GM21825 (cell line): ENCODE measurements at regions not wholly inside any gene's neighbourhood (a gene's known extent, or its start where the extent isn't known, plus 50 kb on each side); places are given as distances from the start of the nearest gene placed in this dataset.
"Not testable (repeated sequence)": the region's sequence is repeated elsewhere in the genome, so short reads cannot be mapped to it uniquely, and the experiment has no call there.

Experiments
- ATAC-seq: cut with Tn5 transposase; IDR thresholded peaks from one replicate; pipeline ENCODE4 v1.9.1; 2021; ENCODE audit warnings: mild to moderate bottlenecking, moderate library complexity; ENCODE audit not compliant: unreplicated experiment

GRCh38 chr7:114084472-114085312 lies 165.9 kb upstream of the PPP1R3A start:
- no peak for ATAC-seq

GRCh38 chr7:114084002-114084471 lies 165.2 kb upstream of the PPP1R3A start:
- ATAC-seq, result no peak

GRCh38 chr7:114083166-114084001 lies 164.6 kb upstream of the PPP1R3A start:
- no peak for ATAC-seq

- ATAC-seq, result no peak
Measured at GRCh38 chr7:114082642-114083165, 163.9 kb upstream of the PPP1R3A start.

- ATAC-seq, result no peak
Measured at GRCh38 chr7:114081606-114082425, 163.0 kb upstream of the PPP1R3A start.

GRCh38 chr7:114077158-114077524 lies 158.3 kb upstream of the PPP1R3A start:
- not testable (repeated sequence) for ATAC-seq

- not testable (repeated sequence) for ATAC-seq
Measured at GRCh38 chr7:114076392-114077157, 157.8 kb upstream of the PPP1R3A start.

GRCh38 chr7:114073701-114074100 lies 154.9 kb upstream of the PPP1R3A start:
- no peak for ATAC-seq

- ATAC-seq, result no peak
Measured at GRCh38 chr7:114070246-114070645, 151.4 kb upstream of the PPP1R3A start.

- ATAC-seq, result no peak
Measured at GRCh38 chr7:114062810-114063209, 144.0 kb upstream of the PPP1R3A start.

- ATAC-seq, result peak; percentile 86
Measured at GRCh38 chr7:114051871-114052331, 133.1 kb upstream of the PPP1R3A start.

GRCh38 chr7:114050571-114050970 lies 131.8 kb upstream of the PPP1R3A start:
- ATAC-seq, result no peak

- no peak for ATAC-seq
Measured at GRCh38 chr7:114048386-114049235, 129.8 kb upstream of the PPP1R3A start.

GRCh38 chr7:114047889-114048288 lies 129.1 kb upstream of the PPP1R3A start:
- ATAC-seq, result no peak

- no peak for ATAC-seq
Measured at GRCh38 chr7:114033475-114033874, 114.7 kb upstream of the PPP1R3A start.

- ATAC-seq, result peak; percentile 57
Measured at GRCh38 chr7:114026486-114027089, 107.8 kb upstream of the PPP1R3A start.

GRCh38 chr7:114021135-114021534 lies 102.3 kb upstream of the PPP1R3A start:
- no peak for ATAC-seq

GRCh38 chr7:114008696-114009095 lies 89.9 kb upstream of the PPP1R3A start:
- ATAC-seq, result no peak

- no peak for ATAC-seq
Measured at GRCh38 chr7:114007386-114007785, 88.6 kb upstream of the PPP1R3A start.
